ENCODE measurements at regions not wholly inside any gene's neighbourhood (a gene's known extent, or its start where the extent isn't known, plus 50 kb on each side); places are given as distances from the start of the nearest gene placed in this dataset.

DNA sequence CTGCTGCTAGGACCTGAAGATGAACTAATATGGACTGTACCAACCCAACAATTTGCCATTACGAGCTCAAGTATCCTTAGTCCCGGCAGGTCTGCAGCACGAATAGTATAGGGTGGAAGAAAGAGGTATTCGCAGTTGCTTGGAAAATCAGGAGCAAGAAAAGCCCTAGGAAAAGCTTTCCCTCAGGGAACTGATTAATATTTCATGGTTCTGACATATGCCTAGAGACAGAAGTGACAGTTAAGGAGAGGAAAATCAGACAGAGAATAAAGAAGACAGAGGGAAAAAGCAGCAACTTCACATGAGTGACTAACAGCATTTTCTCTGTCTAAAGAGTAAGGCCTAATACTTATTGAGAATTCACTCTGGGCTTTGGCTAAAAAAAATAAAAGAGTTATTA lies 602.9 kb upstream of the ATP2B1 start:
- H2BK20ac ChIP-seq (ENCODE audit: low read depth, low read length, poor library complexity, severe bottlenecking): no peak overlapping the region
- H3K14ac ChIP-seq (ENCODE audit: insufficient read depth, low read length): no peak overlapping the region
- no CpG with 5 or more reads among the region's 4 CpGs for WGBS (ENCODE audit: extremely low coverage, insufficient read length, low lambda C conversion rate)
- H4K8ac ChIP-seq (replicated peaks; ENCODE audit: insufficient read length, low read depth, low read length): no peak overlapping the region
- no peaks in the 10 kb centered on the region for H3K27me3 Mint-ChIP-seq (ENCODE audit: low read depth)
- H3K23me2 ChIP-seq (ENCODE audit: insufficient read length, low read depth, low read length, poor library complexity, severe bottlenecking): no peaks in the 10 kb centered on the region
- H3K79me2 ChIP-seq (ENCODE audit: insufficient read depth, low read length): no peaks in the 10 kb centered on the region
- no peak overlapping the region for H2BK15ac ChIP-seq (ENCODE audit: low read depth, low read length)
- H2AFZ ChIP-seq (ENCODE audit: low read length): no peak overlapping the region
- no peak overlapping the region for H3T11ph ChIP-seq (ENCODE audit: low read length)
- H3K4me3 Mint-ChIP-seq: no peak overlapping the region
- no peaks in the 10 kb centered on the region for H4K20me1 ChIP-seq (ENCODE audit: control insufficient read depth, insufficient read depth, insufficient read length)
- H3K4me1 Mint-ChIP-seq: no peaks in the 10 kb centered on the region
- H3K56ac ChIP-seq (ENCODE audit: insufficient read length, low read depth, low read length): no peak overlapping the region
- no peaks in the 10 kb centered on the region for H3K9me3 ChIP-seq (ENCODE audit: control insufficient read depth, low read depth, low read length)
- no peak overlapping the region for H3K9ac ChIP-seq (ENCODE audit: extremely low read depth, insufficient read length, low read length)
- H3K9me3 Mint-ChIP-seq: no peaks in the 10 kb centered on the region
- no peak overlapping the region for H2AK5ac ChIP-seq (ENCODE audit: insufficient read length, low read length)
- no peak overlapping the region for H3K4me2 ChIP-seq (ENCODE audit: insufficient read depth, insufficient read length, low read length)
- TF ChIP-seq, protein P1, sequence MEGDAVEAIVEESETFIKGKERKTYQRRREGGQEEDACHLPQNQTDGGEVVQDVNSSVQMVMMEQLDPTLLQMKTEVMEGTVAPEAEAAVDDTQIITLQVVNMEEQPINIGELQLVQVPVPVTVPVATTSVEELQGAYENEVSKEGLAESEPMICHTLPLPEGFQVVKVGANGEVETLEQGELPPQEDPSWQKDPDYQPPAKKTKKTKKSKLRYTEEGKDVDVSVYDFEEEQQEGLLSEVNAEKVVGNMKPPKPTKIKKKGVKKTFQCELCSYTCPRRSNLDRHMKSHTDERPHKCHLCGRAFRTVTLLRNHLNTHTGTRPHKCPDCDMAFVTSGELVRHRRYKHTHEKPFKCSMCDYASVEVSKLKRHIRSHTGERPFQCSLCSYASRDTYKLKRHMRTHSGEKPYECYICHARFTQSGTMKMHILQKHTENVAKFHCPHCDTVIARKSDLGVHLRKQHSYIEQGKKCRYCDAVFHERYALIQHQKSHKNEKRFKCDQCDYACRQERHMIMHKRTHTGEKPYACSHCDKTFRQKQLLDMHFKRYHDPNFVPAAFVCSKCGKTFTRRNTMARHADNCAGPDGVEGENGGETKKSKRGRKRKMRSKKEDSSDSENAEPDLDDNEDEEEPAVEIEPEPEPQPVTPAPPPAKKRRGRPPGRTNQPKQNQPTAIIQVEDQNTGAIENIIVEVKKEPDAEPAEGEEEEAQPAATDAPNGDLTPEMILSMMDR (conservative IDR thresholded peaks at IDR 0.05): no peak
- H3K4me1 ChIP-seq (ENCODE audit: insufficient read depth, low read length): no peaks in the 10 kb centered on the region
- H3K27me3 ChIP-seq (ENCODE audit: insufficient read depth, low read length): no peaks in the 10 kb centered on the region
- H4K91ac ChIP-seq (ENCODE audit: insufficient read length, low read depth, low read length): no peak overlapping the region
- H2BK120ac ChIP-seq (ENCODE audit: low read depth, low read length, poor library complexity, severe bottlenecking): no peak overlapping the region
- no peaks in the 10 kb centered on the region; a peak in 1 of 7 replicates for H3K36me3 Mint-ChIP-seq (ENCODE audit: insufficient read depth in 1 of 3, low read depth in 3 of 3)
- no peak overlapping the region for H2BK12ac ChIP-seq (ENCODE audit: insufficient read length, low read depth, low read length)
- H3K23ac ChIP-seq (ENCODE audit: insufficient read length, low read depth, low read length): no peak overlapping the region
- no peak overlapping the region for H3K27ac ChIP-seq (ENCODE audit: insufficient read length, low read depth, low read length)
- DNase-seq: no peak
- H3K4ac ChIP-seq (ENCODE audit: low read depth, low read length): no peak overlapping the region
- no peak overlapping the region for H3K27ac Mint-ChIP-seq
- H4K5ac ChIP-seq (ENCODE audit: insufficient read length, low read depth, low read length): no peak overlapping the region
- H2BK5ac ChIP-seq (ENCODE audit: insufficient read length, low read length): no peak overlapping the region
- no peaks in the 10 kb centered on the region for H3K79me1 ChIP-seq (ENCODE audit: insufficient read depth, low read depth, low read length, poor library complexity, severe bottlenecking)
- no peak overlapping the region for H3K18ac ChIP-seq (ENCODE audit: insufficient read length, low read depth, low read length)

All from H9 (cell line).